Osteoblast (primary cell): ENCODE measurements at regions not wholly inside any gene's neighbourhood (a gene's known extent, or its start where the extent isn't known, plus 50 kb on each side); places are given as distances from the start of the nearest gene placed in this dataset.

Experiments used
- DNase-seq: peaks from one replicate; pipeline ENCODE4 v3.0.0; 2011; ENCODE audit warnings: low spot score, mixed read lengths; ENCODE audit not compliant: insufficient read length; ENCODE audit errors: missing footprints
- H2AFZ ChIP-seq: 2 replicates; pipeline ENCODE4 v1.6.0; 2011; ENCODE audit warnings: mild to moderate bottlenecking, low read length
- H3K27ac ChIP-seq: 2 replicates; pipeline ENCODE4 v1.5.1; 2011; ENCODE audit warnings: mild to moderate bottlenecking, low read depth, low read length, moderate library complexity
- H3K27me3 ChIP-seq: 2 replicates; pipeline ENCODE4 v1.6.0; 2012; ENCODE audit warnings: mild to moderate bottlenecking, control low read depth, inconsistent platforms, low read length, moderate library complexity; ENCODE audit not compliant: insufficient read depth
- H3K36me3 ChIP-seq: 2 replicates; pipeline ENCODE4 v1.5.1; 2011; ENCODE audit warnings: mild to moderate bottlenecking, low read length, control low read depth, moderate library complexity; ENCODE audit not compliant: insufficient read depth
- H3K4me1 ChIP-seq: 2 replicates; pipeline ENCODE4 v1.5.1; 2011; ENCODE audit warnings: mild to moderate bottlenecking, low read length, control low read depth, moderate library complexity; ENCODE audit not compliant: insufficient read depth
- H3K4me2 ChIP-seq: 2 replicates; pipeline ENCODE4 v1.6.0; 2011; ENCODE audit warnings: mild to moderate bottlenecking, low read length; ENCODE audit not compliant: insufficient read depth
- H3K4me3 ChIP-seq: fragments of 200-600 bp; sonication (generic); 3 replicates; pipeline ENCODE4 v1.5.1; 2012; ENCODE audit warnings: mild to moderate bottlenecking, low read length, inconsistent platforms; ENCODE audit not compliant: insufficient read depth
- H3K79me2 ChIP-seq: 2 replicates; pipeline ENCODE4 v1.6.0; 2012; ENCODE audit warnings: mild to moderate bottlenecking, low read length, control low read depth, inconsistent platforms; ENCODE audit not compliant: insufficient read depth
- H3K9me3 ChIP-seq: 2 replicates; pipeline ENCODE4 v1.5.1; 2011; ENCODE audit warnings: low read depth, low read length, control low read depth
- H4K20me1 ChIP-seq: 2 replicates; pipeline ENCODE4 v1.6.0; 2012; ENCODE audit warnings: mild to moderate bottlenecking, low read length, control low read depth; ENCODE audit not compliant: insufficient read depth
- CTCF ChIP-seq: IDR thresholded peaks from 2 replicates; pipeline ENCODE4 v1.5.1; 2011; ENCODE audit warnings: mild to moderate bottlenecking, low read depth, low read length, moderate library complexity; ENCODE audit errors: extremely low read depth

- Histone ChIP-seq H3K4me3 (no peak overlapping the region), H3K79me2 (no peaks in the 10 kb centered on the region), H3K27ac (no peak overlapping the region), H3K36me3 (no peaks in the 10 kb centered on the region), H3K27me3 (peaks cover 7% of the 10 kb centered on the region), H3K4me2 (no peak overlapping the region), H3K9me3 (no peaks in the 10 kb centered on the region), H4K20me1 (no peaks in the 10 kb centered on the region), H2AFZ (no peak overlapping the region), H3K4me1 (no peaks in the 10 kb centered on the region)
- peak; percentile 13 for DNase-seq
- no peak for TF ChIP-seq CTCF
Measured at GRCh38 chr4:25578432-25578831, 77.2 kb upstream of the SLC34A2 start.

DNA sequence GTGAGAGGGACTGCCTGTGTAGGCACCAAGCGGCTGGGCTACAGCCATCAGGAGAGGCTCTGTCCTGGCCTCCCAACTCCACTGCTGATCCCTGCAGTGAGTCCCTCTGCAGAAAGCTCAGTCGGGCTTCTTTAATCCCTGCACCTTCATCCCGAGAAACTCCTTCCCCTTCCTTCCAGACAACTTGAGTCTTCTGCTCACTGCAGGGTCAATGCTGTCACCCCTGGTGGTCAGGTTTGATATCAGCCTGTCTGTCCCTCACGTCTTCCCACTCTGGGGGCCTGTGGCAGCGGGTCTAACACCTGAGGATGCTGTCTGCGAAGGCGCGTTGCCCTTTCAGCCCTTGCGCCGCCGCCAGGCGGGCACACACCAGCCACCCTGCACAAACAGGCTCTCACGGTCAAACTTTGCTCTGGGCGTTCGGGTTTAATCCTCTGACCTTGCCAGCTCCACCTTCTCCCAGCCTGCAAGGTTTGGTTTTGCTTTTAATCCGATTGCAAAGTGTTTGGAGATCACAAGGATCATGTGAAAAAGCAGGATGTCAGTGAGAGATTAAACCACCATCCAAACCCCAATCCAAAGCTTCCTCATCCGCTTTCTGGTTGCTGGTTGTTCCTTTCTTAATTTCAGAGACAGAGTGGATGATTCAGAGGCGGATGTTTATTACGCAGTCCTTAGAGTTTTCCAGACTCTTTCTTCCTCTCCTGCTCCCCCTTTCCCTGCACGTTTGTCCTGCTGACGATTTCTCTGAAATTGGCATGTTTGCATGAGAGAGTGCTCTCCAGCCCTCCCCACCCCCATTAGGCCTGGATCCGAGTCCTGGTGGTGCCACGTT lies 74.8 kb upstream of the SLC34A2 start:
- Histone ChIP-seq H3K27me3 (peaks cover 5% of the 10 kb centered on the region), H2AFZ (no peak overlapping the region), H3K9me3 (no peaks in the 10 kb centered on the region), H3K79me2 (no peaks in the 10 kb centered on the region), H3K4me3 (no peak overlapping the region), H4K20me1 (no peaks in the 10 kb centered on the region), H3K4me1 (no peaks in the 10 kb centered on the region), H3K27ac (no peak overlapping the region), H3K4me2 (no peak overlapping the region), H3K36me3 (no peaks in the 10 kb centered on the region)
- no peak for TF ChIP-seq CTCF
- DNase-seq, result peak; percentile 73

- H3K4me2 ChIP-seq, result no peak overlapping the region
- no peak overlapping the region for H3K4me3 ChIP-seq
- H3K36me3 ChIP-seq, result no peaks in the 10 kb centered on the region
- no peaks in the 10 kb centered on the region for H3K27me3 ChIP-seq
- no peaks in the 10 kb centered on the region for H3K4me1 ChIP-seq
- no peak overlapping the region for H3K27ac ChIP-seq
- H3K79me2 ChIP-seq, result no peaks in the 10 kb centered on the region
- no peaks in the 10 kb centered on the region for H3K9me3 ChIP-seq
- TF ChIP-seq CTCF, result no peak
- DNase-seq, result no peak
- H4K20me1 ChIP-seq, result no peaks in the 10 kb centered on the region
- H2AFZ ChIP-seq, result no peak overlapping the region
Measured at GRCh38 chr4:25585901-25586523, 69.6 kb upstream of the SLC34A2 start.

- no peaks in the 10 kb centered on the region for H3K79me2 ChIP-seq
- H3K4me2 ChIP-seq, result no peak overlapping the region
- no peak overlapping the region for H3K27ac ChIP-seq
- no peaks in the 10 kb centered on the region for H4K20me1 ChIP-seq
- H3K36me3 ChIP-seq, result no peaks in the 10 kb centered on the region
- no peaks in the 10 kb centered on the region for H3K9me3 ChIP-seq
- H3K4me3 ChIP-seq, result no peak overlapping the region
- no peaks in the 10 kb centered on the region for H3K4me1 ChIP-seq
- no peak overlapping the region for H2AFZ ChIP-seq
- H3K27me3 ChIP-seq, result no peaks in the 10 kb centered on the region
- DNase-seq, result no peak
- TF ChIP-seq CTCF, result no peak
Measured at GRCh38 chr4:25588206-25588605, 67.4 kb upstream of the SLC34A2 start.
